Endothelial cell of umbilical vein (primary cell): ENCODE measurements at regions not wholly inside any gene's neighbourhood (a gene's known extent, or its start where the extent isn't known, plus 50 kb on each side); places are given as distances from the start of the nearest gene placed in this dataset.

Experiments
- BruUV-seq: library from RNA; stranded (reverse); fragments of 400-500 nt; replicated peaks from 2 replicates; lab custom pipeline; 2021; lab: Mats Ljungman, UMichigan
- CTCF ChIA-PET: fragments of 300-600, 350-600 bp; sonication (Branson Sonifier 250); formaldehyde crosslinking; loops from one replicate; lab custom pipeline; 2021; ENCODE audit warnings: antibody characterized with exemption, inconsistent platforms; lab: Charles Lee
- POLR2A ChIA-PET: fragments of 300-600, 350-600 bp; sonication (Branson Sonifier 250); formaldehyde crosslinking; loops from one replicate; lab custom pipeline; 2021; ENCODE audit warnings: antibody characterized with exemption, inconsistent platforms; lab: Charles Lee
- DNase-seq: peaks from one replicate; pipeline ENCODE4 v3.0.0-alpha.2; 2011; ENCODE audit warnings: low read depth, low spot score
- FAIRE-seq: peaks from 2 replicates; lab custom pipeline; 2011; peaks lifted over from hg19 to GRCh38; lab: Jason Lieb, UNC
- H2AFZ ChIP-seq: 2 replicates; pipeline ENCODE4 v1.6.0; 2012; ENCODE audit warnings: low read depth, low read length, control low read depth, inconsistent platforms
- H3K27ac ChIP-seq: 2 replicates; pipeline ENCODE4 v1.5.1; 2011; ENCODE audit warnings: low read depth, mild to moderate bottlenecking, control low read depth, low read length, moderate library complexity; ENCODE audit not compliant: insufficient read depth
- H3K27me3 ChIP-seq, 2 experiments: 2 replicates each; pipeline versions ENCODE4 v1.6.0 to v1.6.1; 2011; ENCODE audit warnings: low read length in 2 of 2, mixed read lengths in 1 of 2; ENCODE audit not compliant: control insufficient read depth in 2 of 2, insufficient read depth in 2 of 2
- H3K36me3 ChIP-seq, 2 experiments: 2 replicates in 1 of 2; 3 replicates in 1 of 2; pipeline ENCODE4 v1.5.1; 2011; ENCODE audit warnings: low read length in 2 of 2, mild to moderate bottlenecking in 1 of 2, moderate library complexity in 1 of 2; ENCODE audit not compliant: control insufficient read depth in 2 of 2, insufficient read depth in 2 of 2; ENCODE audit errors: extremely low read depth in 1 of 2
- H3K4me1 ChIP-seq: 3 replicates; pipeline ENCODE4 v1.5.1; 2011; ENCODE audit warnings: mild to moderate bottlenecking, low read length; ENCODE audit not compliant: control insufficient read depth, insufficient read depth; ENCODE audit errors: extremely low read depth
- H3K4me2 ChIP-seq: 2 replicates; pipeline ENCODE4 v1.6.1; 2011; ENCODE audit warnings: low read length, control low read depth, mixed read lengths; ENCODE audit not compliant: insufficient read depth
- H3K4me3 ChIP-seq, 3 experiments: fragments of 200-600 bp in 1 of 3; sonication (generic), shearing (Covaris generic) in 1 of 3; replicated peaks in 1 of 3; 2 replicates each; pipeline ENCODE4 v1.5.1; 2011 to 2016; ENCODE audit warnings: control low read depth in 3 of 3, low read length in 3 of 3, mild to moderate bottlenecking in 2 of 3, inconsistent platforms in 1 of 3, low read depth in 1 of 3, moderate library complexity in 1 of 3; ENCODE audit not compliant: insufficient read depth in 1 of 3
- H3K79me2 ChIP-seq: 2 replicates; pipeline ENCODE4 v1.6.0; 2012; ENCODE audit warnings: low read length, inconsistent platforms; ENCODE audit not compliant: control insufficient read depth, insufficient read depth
- H3K9ac ChIP-seq: replicated peaks from 2 replicates; pipeline ENCODE3; 2011; ENCODE audit warnings: low read length, control low read depth; ENCODE audit not compliant: insufficient read depth; ENCODE audit errors: extremely low read depth
- H3K9me1 ChIP-seq: replicated peaks from 3 replicates; pipeline ENCODE4 v1.6.0; 2011; ENCODE audit warnings: mild to moderate bottlenecking, low read length; ENCODE audit not compliant: control insufficient read depth, insufficient read depth; ENCODE audit errors: extremely low read depth
- H3K9me3 ChIP-seq: replicated peaks from 2 replicates; pipeline ENCODE4 v1.5.1; 2012; ENCODE audit warnings: low read length, inconsistent platforms; ENCODE audit not compliant: control insufficient read depth, insufficient read depth
- H4K20me1 ChIP-seq: replicated peaks from 2 replicates; pipeline ENCODE3; 2011; ENCODE audit warnings: mild to moderate bottlenecking, low read length; ENCODE audit not compliant: control insufficient read depth, insufficient read depth; ENCODE audit errors: extremely low read depth
- EZH2 ChIP-seq: IDR thresholded peaks from 2 replicates; pipeline ENCODE4 v1.6.1; 2012; ENCODE audit warnings: borderline replicate concordance, low read depth, mild to moderate bottlenecking, moderate library complexity, low read length, inconsistent platforms; ENCODE audit not compliant: severe bottlenecking
- FOS ChIP-seq: IDR thresholded peaks from 2 replicates; pipeline ENCODE4 v1.6.1; 2011; ENCODE audit warnings: mild to moderate bottlenecking, low read length, moderate library complexity, borderline replicate concordance; ENCODE audit not compliant: insufficient read depth
- GATA2 ChIP-seq: IDR thresholded peaks from 2 replicates; pipeline ENCODE4 v1.7.0; 2011; ENCODE audit warnings: low read depth, mild to moderate bottlenecking, moderate library complexity, mixed read lengths, low read length; ENCODE audit not compliant: insufficient read length, insufficient read depth
- JUN ChIP-seq: IDR thresholded peaks from 2 replicates; pipeline ENCODE4 v1.6.1; 2011; ENCODE audit warnings: borderline replicate concordance, low read depth; ENCODE audit not compliant: insufficient read length, insufficient read depth
- MYC ChIP-seq: IDR thresholded peaks from one replicate; pipeline ENCODE4 v1.6.1; 2011; ENCODE audit warnings: mild to moderate bottlenecking, low read depth, low read length
- POLR2A ChIP-seq: IDR thresholded peaks from 2 replicates; pipeline ENCODE4 v1.6.1; 2012; ENCODE audit warnings: low read depth, mild to moderate bottlenecking, control low read depth, low read length
- POLR2AphosphoS5 ChIP-seq: IDR thresholded peaks from 2 replicates; pipeline ENCODE4 v1.6.1; 2012; ENCODE audit warnings: low read depth, mild to moderate bottlenecking, control low read depth, low read length, moderate library complexity; ENCODE audit not compliant: insufficient read depth
- dilution Hi-C: fragments of 300-500 bp; cut with MboI; formaldehyde crosslinking; loops from one replicate; pipeline ENCODE4 v1.15.0; 2019; ENCODE audit warnings: low sequenced_read_pairs; ENCODE audit not compliant: extremely low pct_ligation_motif_present
- intact Hi-C: fragments of 100-400 bp; cut with micrococcal nuclease; formaldehyde crosslinking; loops from one replicate; pipeline ENCODE4 v1.10.0; 2022
- TF ChIP-seq, protein P1 (sequence below), 2 donors: IDR thresholded peaks; 1 replicate in 1 of 2; 2 replicates in 1 of 2; pipeline ENCODE4 v1.5.1; 2011; ENCODE audit warnings: low read length in 2 of 2, mild to moderate bottlenecking in 2 of 2, moderate library complexity in 2 of 2, control low read depth in 1 of 2, inconsistent platforms in 1 of 2, low read depth in 1 of 2; ENCODE audit not compliant: insufficient read depth in 1 of 2; ENCODE audit errors: extremely low read depth in 1 of 2
- TF ChIP-seq, protein P2 (sequence below): IDR thresholded peaks from 2 replicates; pipeline ENCODE4 v1.6.1; 2011; ENCODE audit not compliant: insufficient read depth, insufficient read length

DNA sequence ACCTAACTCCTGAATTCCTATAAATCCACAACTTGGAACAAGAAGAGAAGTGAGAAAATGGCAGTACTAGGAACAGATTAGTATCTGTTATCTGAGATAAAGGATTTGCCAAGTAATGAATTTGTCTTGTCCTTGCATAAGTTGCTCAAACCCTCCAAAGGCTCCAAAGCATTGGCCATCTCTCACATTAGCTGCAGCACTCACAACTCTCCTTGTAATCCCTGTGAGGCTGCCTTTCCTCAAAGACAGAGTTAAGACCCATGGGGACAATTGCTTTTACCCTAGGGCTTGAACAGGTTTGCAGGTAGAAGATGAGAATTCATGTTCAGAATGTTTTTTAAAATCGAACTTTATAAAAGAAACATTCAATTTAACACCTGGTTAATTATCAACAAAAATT is 1702.2 kb downstream of the EFNB2 start:
- TF ChIP-seq POLR2AphosphoS5 (no peak), POLR2A (no peak), GATA2 (no peak), MYC (no peak), JUN (no peak), FOS (no peak), EZH2 (no peak)
- TF ChIP-seq, protein P1, sequence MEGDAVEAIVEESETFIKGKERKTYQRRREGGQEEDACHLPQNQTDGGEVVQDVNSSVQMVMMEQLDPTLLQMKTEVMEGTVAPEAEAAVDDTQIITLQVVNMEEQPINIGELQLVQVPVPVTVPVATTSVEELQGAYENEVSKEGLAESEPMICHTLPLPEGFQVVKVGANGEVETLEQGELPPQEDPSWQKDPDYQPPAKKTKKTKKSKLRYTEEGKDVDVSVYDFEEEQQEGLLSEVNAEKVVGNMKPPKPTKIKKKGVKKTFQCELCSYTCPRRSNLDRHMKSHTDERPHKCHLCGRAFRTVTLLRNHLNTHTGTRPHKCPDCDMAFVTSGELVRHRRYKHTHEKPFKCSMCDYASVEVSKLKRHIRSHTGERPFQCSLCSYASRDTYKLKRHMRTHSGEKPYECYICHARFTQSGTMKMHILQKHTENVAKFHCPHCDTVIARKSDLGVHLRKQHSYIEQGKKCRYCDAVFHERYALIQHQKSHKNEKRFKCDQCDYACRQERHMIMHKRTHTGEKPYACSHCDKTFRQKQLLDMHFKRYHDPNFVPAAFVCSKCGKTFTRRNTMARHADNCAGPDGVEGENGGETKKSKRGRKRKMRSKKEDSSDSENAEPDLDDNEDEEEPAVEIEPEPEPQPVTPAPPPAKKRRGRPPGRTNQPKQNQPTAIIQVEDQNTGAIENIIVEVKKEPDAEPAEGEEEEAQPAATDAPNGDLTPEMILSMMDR (IDR thresholded peaks at IDR 0.05; ENCODE audit: extremely low read depth in 1 of 2, insufficient read depth in 1 of 2, low read depth in 1 of 2, low read length in 2 of 2), result no peak
- TF ChIP-seq, protein P2, sequence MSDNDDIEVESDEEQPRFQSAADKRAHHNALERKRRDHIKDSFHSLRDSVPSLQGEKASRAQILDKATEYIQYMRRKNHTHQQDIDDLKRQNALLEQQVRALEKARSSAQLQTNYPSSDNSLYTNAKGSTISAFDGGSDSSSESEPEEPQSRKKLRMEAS, result no peak
- intact Hi-C loops, result no loop called here
- Histone ChIP-seq H3K9me3 (no peaks in the 10 kb centered on the region), H3K4me3 (no peak overlapping the region), H3K79me2 (no peaks in the 10 kb centered on the region), H3K4me2 (no peak overlapping the region), H3K36me3 (no peaks in the 10 kb centered on the region), H4K20me1 (no peaks in the 10 kb centered on the region), H2AFZ (no peak overlapping the region), H3K4me1 (no peaks in the 10 kb centered on the region), H3K9me1 (no peaks in the 10 kb centered on the region), H3K9ac (no peak overlapping the region), H3K27ac (no peak overlapping the region), H3K27me3 (no peaks in the 10 kb centered on the region)
- FAIRE-seq (no peak), DNase-seq (no peak)
- BruUV-seq, result no TSS peak
- dilution Hi-C loops, result no loop called here
- POLR2A ChIA-PET, result no interaction called here
- CTCF ChIA-PET, result interaction anchor here (1.3 kb wide), 1 partner anchor 11 kb away, joined by 4 read pairs; no protein-coding TSS in a partner anchor
